Neural cell (in vitro differentiated cells): ENCODE measurements at regions not wholly inside any gene's neighbourhood (a gene's known extent, or its start where the extent isn't known, plus 50 kb on each side); places are given as distances from the start of the nearest gene placed in this dataset.
A peak's percentile ranks its signal among the peaks of the same experiment; 100 is the strongest.

Experiments used
- H2AFZ ChIP-seq: fragments of 200-600, 300-800 bp; sonication (generic), shearing (Covaris generic); 2 replicates; pipeline ENCODE4 v1.6.0; 2014; ENCODE audit warnings: low read depth, mild to moderate bottlenecking, antibody characterized with exemption, low read length, moderate library complexity
- H3F3A ChIP-seq: fragments of 200-600 bp; shearing (Covaris generic); 2 replicates; pipeline ENCODE4 v1.6.1; 2016; ENCODE audit warnings: mild to moderate bottlenecking, moderate library complexity, mixed read lengths, antibody characterized with exemption, low read length; ENCODE audit not compliant: insufficient read depth, poor library complexity, severe bottlenecking
- H3K27ac ChIP-seq: fragments of 200-600, 300-800 bp; sonication (generic), shearing (Covaris generic); 2 replicates; pipeline ENCODE4 v1.5.1; 2014; ENCODE audit warnings: mild to moderate bottlenecking, low read length, moderate library complexity
- H3K27me3 ChIP-seq: fragments of 300-800, 200-600 bp; sonication (generic), shearing (Covaris generic); 2 replicates; pipeline ENCODE4 v1.6.0; 2014; ENCODE audit warnings: mild to moderate bottlenecking, low read depth, low read length, moderate library complexity; ENCODE audit not compliant: insufficient read depth
- H3K36me3 ChIP-seq: fragments of 300-800, 200-600 bp; sonication (generic), shearing (Covaris generic); 2 replicates; pipeline ENCODE4 v1.5.1; 2014; ENCODE audit warnings: mild to moderate bottlenecking, antibody characterized with exemption, low read length, moderate library complexity; ENCODE audit not compliant: insufficient read depth
- H3K4me2 ChIP-seq: fragments of 300-800, 200-600 bp; sonication (generic), shearing (Covaris generic); 2 replicates; pipeline ENCODE4 v1.6.0; 2014; ENCODE audit warnings: mild to moderate bottlenecking, low read length
- H3K4me3 ChIP-seq: fragments of 300-800, 200-600 bp; sonication (generic), shearing (Covaris generic); 2 replicates; pipeline ENCODE4 v1.5.1; 2014; ENCODE audit warnings: mild to moderate bottlenecking, low read length, moderate library complexity
- H3K79me2 ChIP-seq: fragments of 200-600 bp; shearing (Covaris generic); replicated peaks from 2 replicates; pipeline ENCODE4 v1.6.0; 2014; ENCODE audit warnings: mild to moderate bottlenecking, low read length, moderate library complexity; ENCODE audit not compliant: insufficient read depth
- H3K9ac ChIP-seq: fragments of 300-800, 200-600 bp; sonication (generic), shearing (Covaris generic); 2 replicates; pipeline ENCODE4 v1.6.1; 2016; ENCODE audit warnings: mild to moderate bottlenecking, low read length, mixed read lengths
- H3K9me2 ChIP-seq: fragments of 200-600 bp; shearing (Covaris generic); 2 replicates; pipeline ENCODE4 v1.6.1; 2016; ENCODE audit warnings: mild to moderate bottlenecking, low read length, mixed read lengths; ENCODE audit not compliant: insufficient read depth
- H3K9me3 ChIP-seq: fragments of 200-600, 300-800 bp; sonication (generic), shearing (Covaris generic); 2 replicates; pipeline ENCODE4 v1.6.1; 2016; ENCODE audit warnings: mild to moderate bottlenecking, mixed run types, low read length, moderate library complexity, mixed read lengths
- H4K20me1 ChIP-seq: fragments of 200-600 bp; shearing (Covaris generic); 2 replicates; pipeline ENCODE4 v1.6.1; 2016; ENCODE audit warnings: mild to moderate bottlenecking, mixed run types; ENCODE audit not compliant: insufficient read depth
- EP300 ChIP-seq: fragments of 450-650 bp; conservative IDR thresholded peaks from 2 replicates; pipeline ENCODE4 v1.6.1; 2014; ENCODE audit warnings: antibody characterized with exemption, mild to moderate bottlenecking, moderate library complexity; ENCODE audit not compliant: poor library complexity, severe bottlenecking
- EZH2 ChIP-seq: fragments of 200-600, 300-800 bp; shearing (Covaris generic), sonication (generic); IDR thresholded peaks from 2 replicates; pipeline ENCODE4 v1.6.1; 2014; ENCODE audit warnings: antibody characterized with exemption, low read length, borderline replicate concordance, mild to moderate bottlenecking; ENCODE audit not compliant: insufficient read depth, poor library complexity, severe bottlenecking
- MXI1 ChIP-seq: fragments of 450-650 bp; conservative IDR thresholded peaks from 2 replicates; pipeline ENCODE4 v1.6.1; 2014; ENCODE audit warnings: antibody characterized with exemption, mild to moderate bottlenecking; ENCODE audit not compliant: poor library complexity, severe bottlenecking
- POLR2AphosphoS5 ChIP-seq: IDR thresholded peaks from 2 replicates; pipeline ENCODE4 v1.6.1; 2012
- RAD21 ChIP-seq: fragments of 450-650 bp; conservative IDR thresholded peaks from 2 replicates; pipeline ENCODE4 v1.6.1; 2014; ENCODE audit warnings: antibody characterized with exemption, mild to moderate bottlenecking, moderate library complexity
- SMC3 ChIP-seq: fragments of 450-650 bp; conservative IDR thresholded peaks from 2 replicates; pipeline ENCODE4 v1.6.1; 2014; ENCODE audit warnings: antibody characterized with exemption, mild to moderate bottlenecking, moderate library complexity; ENCODE audit not compliant: poor library complexity
- TAF1 ChIP-seq: IDR thresholded peaks from 2 replicates; pipeline ENCODE4 v1.6.1; 2012; ENCODE audit warnings: low read depth

- TF ChIP-seq EZH2 = no peak
- Histone ChIP-seq H3K36me3 (no peaks in the 10 kb centered on the region), H2AFZ (no peak overlapping the region), H3K79me2 (no peaks in the 10 kb centered on the region), H3K9me2 (no peaks in the 10 kb centered on the region), H3K9ac (no peak overlapping the region), H4K20me1 (no peaks in the 10 kb centered on the region), H3K4me3 (no peak overlapping the region), H3K4me2 (no peak overlapping the region), H3F3A (no peaks in the 10 kb centered on the region), H3K27me3 (no peaks in the 10 kb centered on the region), H3K9me3 (no peaks in the 10 kb centered on the region), H3K27ac (no peak overlapping the region)
These were observed 1422.9 kb downstream of the TBC1D22A start for GRCh38 chr22:48185071-48186055.

- no peaks in the 10 kb centered on the region for H3K27me3 ChIP-seq
These were observed 1420.7 kb downstream of the TBC1D22A start for GRCh38 chr22:48182846-48183805.

GRCh38 chr22:48182031-48182430 is 1419.6 kb downstream of the TBC1D22A start:
- Histone ChIP-seq H3K9ac (no peak overlapping the region), H3F3A (no peaks in the 10 kb centered on the region), H2AFZ (no peak overlapping the region), H4K20me1 (no peaks in the 10 kb centered on the region), H3K36me3 (no peaks in the 10 kb centered on the region), H3K4me2 (no peak overlapping the region), H3K9me2 (no peaks in the 10 kb centered on the region), H3K9me3 (no peaks in the 10 kb centered on the region), H3K27ac (peak overlapping the region; percentile 32), H3K79me2 (no peaks in the 10 kb centered on the region), H3K4me3 (no peak overlapping the region), H3K27me3 (no peaks in the 10 kb centered on the region)
- TF ChIP-seq TAF1 = no peak
- TF ChIP-seq SMC3 = no peak

More at GRCh38 chr22:48182846-48183805, 1420.7 kb downstream of the TBC1D22A start:
- no peak overlapping the region for H3K4me3 ChIP-seq
- H3K36me3 ChIP-seq = no peaks in the 10 kb centered on the region
- no peaks in the 10 kb centered on the region for H3F3A ChIP-seq
- H3K4me2 ChIP-seq = no peak overlapping the region
- no peak for TF ChIP-seq RAD21
- TF ChIP-seq POLR2AphosphoS5 = no peak
- no peaks in the 10 kb centered on the region for H3K9me2 ChIP-seq
- H2AFZ ChIP-seq = no peak overlapping the region
- no peak overlapping the region for H3K9ac ChIP-seq
- no peak overlapping the region for H3K27ac ChIP-seq
- H3K79me2 ChIP-seq = no peaks in the 10 kb centered on the region
- no peaks in the 10 kb centered on the region for H4K20me1 ChIP-seq
- no peaks in the 10 kb centered on the region for H3K9me3 ChIP-seq

- Histone ChIP-seq H3K36me3 (no peaks in the 10 kb centered on the region), H2AFZ (no peak overlapping the region), H3K27me3 (no peaks in the 10 kb centered on the region), H3K27ac (peak overlapping the region; percentile 32), H4K20me1 (no peaks in the 10 kb centered on the region), H3K9me2 (no peaks in the 10 kb centered on the region), H3K9me3 (no peaks in the 10 kb centered on the region), H3K9ac (no peak overlapping the region), H3K4me3 (no peak overlapping the region), H3F3A (no peaks in the 10 kb centered on the region), H3K79me2 (no peaks in the 10 kb centered on the region), H3K4me2 (no peak overlapping the region)
- TF ChIP-seq POLR2AphosphoS5 = peak; percentile 69
- no peak for TF ChIP-seq MXI1
- no peak for TF ChIP-seq RAD21
- TF ChIP-seq EP300 = peak; percentile 48
These were observed 1419.0 kb downstream of the TBC1D22A start for GRCh38 chr22:48181263-48181955.
